Activated T-helper 17 cell treated with anti-CD3 and anti-CD28 coated beads, Interleukin-2, amount 50 U/mL, for 72 hours (primary cell): ENCODE measurements at regions not wholly inside any gene's neighbourhood (a gene's known extent, or its start where the extent isn't known, plus 50 kb on each side); places are given as distances from the start of the nearest gene placed in this dataset.

ENCODE experiments used
- ATAC-seq: fragments of 150-1000 bp; cut with Tn5 transposase; replicated peaks from 2 replicates; pipeline ENCODE4 v1.10.0; 2021; ENCODE audit warnings: mild to moderate bottlenecking, moderate library complexity
- H3K27ac Mint-ChIP-seq: one replicate; pipeline ENCODE4 v1.8.0; 2022; ENCODE audit warnings: mixed read lengths
- H3K27me3 Mint-ChIP-seq: one replicate; pipeline ENCODE4 v1.8.0; 2022; ENCODE audit warnings: mixed read lengths
- H3K36me3 Mint-ChIP-seq: one replicate; pipeline ENCODE4 v1.8.0; 2022; ENCODE audit warnings: low read depth, mild to moderate bottlenecking, mixed read lengths
- H3K4me1 Mint-ChIP-seq: one replicate; pipeline ENCODE4 v1.8.0; 2022; ENCODE audit warnings: mixed read lengths
- H3K4me3 Mint-ChIP-seq: one replicate; pipeline ENCODE4 v1.8.0; 2022; ENCODE audit warnings: mild to moderate bottlenecking, mixed read lengths
- H3K9me3 Mint-ChIP-seq: one replicate; pipeline ENCODE4 v1.8.0; 2022; ENCODE audit warnings: mixed read lengths

DNA sequence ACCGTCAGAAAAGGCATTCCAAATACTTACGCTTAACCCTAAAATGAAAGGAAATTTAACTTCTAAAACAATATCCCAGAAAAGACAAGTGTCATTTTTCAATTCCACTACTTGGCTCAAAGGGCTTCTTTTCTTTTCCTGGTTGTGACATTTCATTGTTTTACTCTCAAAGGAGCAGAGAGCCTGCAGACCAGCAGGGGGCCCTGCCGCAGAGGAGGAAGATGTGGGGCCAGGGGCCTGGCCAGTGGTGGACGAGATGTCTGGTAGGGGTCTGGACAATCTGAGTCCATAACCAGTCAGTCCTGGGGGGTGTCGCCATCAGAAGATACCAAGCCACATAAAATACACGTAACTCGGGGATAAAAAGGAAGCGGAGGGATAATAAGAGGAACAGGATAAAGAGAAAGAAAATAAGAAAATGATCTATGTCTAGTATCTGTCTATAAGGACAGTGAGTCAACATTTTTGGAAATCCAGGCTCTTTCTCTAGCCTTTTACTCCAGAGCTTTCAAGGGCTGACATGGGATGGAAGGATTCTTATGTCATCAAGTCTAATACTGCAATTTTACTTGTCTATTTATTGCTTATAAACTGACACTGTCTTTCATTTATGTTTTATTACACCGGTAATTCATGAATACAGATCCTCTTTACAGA is 54.2 kb upstream of the ARHGEF3 start:
- peak overlapping the region; percentile 62 for H3K4me3 Mint-ChIP-seq
- no peaks in the 10 kb centered on the region for H3K27me3 Mint-ChIP-seq
- no peaks in the 10 kb centered on the region for H3K9me3 Mint-ChIP-seq
- ATAC-seq, result peak; percentile 70
- peak overlapping the region; percentile 51 for H3K27ac Mint-ChIP-seq
- H3K4me1 Mint-ChIP-seq, result peaks cover 37% of the 10 kb centered on the region
- H3K36me3 Mint-ChIP-seq, result no peaks in the 10 kb centered on the region

DNA sequence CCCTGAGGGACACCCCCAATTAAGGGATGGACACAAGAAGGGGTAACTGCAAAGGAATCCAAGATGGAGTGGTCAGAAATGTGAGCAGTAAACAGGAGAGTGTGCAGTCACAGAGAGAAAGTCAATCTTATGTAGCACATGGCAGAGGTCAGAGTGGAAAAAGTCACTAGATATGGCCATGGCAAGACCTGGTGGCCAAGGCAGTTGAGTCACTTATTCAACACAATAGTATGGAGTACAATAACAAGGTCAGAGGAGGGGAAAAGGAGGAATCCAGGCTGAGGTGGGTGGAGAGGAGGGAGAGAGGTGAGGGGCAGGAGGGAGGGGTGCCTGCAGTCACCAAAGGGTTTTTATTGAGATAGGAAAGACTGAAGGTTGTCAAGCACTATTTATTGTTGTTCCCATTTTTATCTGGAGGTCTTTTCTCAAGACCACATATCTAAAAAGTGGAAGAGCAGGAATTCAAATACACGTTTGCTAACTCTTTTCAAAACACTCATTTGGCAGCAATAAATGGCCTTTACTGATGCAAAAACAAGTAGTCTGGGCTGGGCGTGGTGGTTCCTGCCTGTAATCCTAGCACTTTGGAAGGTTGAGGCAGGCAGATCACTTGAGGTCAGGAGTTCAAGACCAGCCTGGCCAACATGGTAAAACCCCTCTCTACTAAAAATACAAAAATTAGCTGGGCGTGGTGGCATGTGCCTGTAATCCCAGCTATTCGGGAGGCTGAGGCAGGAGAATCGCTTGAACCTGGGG is 53.3 kb upstream of the ARHGEF3 start:
- no peak for ATAC-seq
- no peaks in the 10 kb centered on the region for H3K36me3 Mint-ChIP-seq
- H3K9me3 Mint-ChIP-seq, result no peaks in the 10 kb centered on the region
- peak overlapping the region; percentile 24 for H3K27ac Mint-ChIP-seq
- H3K27me3 Mint-ChIP-seq, result no peaks in the 10 kb centered on the region
- H3K4me1 Mint-ChIP-seq, result peaks cover 28% of the 10 kb centered on the region
- H3K4me3 Mint-ChIP-seq, result no peak overlapping the region

DNA sequence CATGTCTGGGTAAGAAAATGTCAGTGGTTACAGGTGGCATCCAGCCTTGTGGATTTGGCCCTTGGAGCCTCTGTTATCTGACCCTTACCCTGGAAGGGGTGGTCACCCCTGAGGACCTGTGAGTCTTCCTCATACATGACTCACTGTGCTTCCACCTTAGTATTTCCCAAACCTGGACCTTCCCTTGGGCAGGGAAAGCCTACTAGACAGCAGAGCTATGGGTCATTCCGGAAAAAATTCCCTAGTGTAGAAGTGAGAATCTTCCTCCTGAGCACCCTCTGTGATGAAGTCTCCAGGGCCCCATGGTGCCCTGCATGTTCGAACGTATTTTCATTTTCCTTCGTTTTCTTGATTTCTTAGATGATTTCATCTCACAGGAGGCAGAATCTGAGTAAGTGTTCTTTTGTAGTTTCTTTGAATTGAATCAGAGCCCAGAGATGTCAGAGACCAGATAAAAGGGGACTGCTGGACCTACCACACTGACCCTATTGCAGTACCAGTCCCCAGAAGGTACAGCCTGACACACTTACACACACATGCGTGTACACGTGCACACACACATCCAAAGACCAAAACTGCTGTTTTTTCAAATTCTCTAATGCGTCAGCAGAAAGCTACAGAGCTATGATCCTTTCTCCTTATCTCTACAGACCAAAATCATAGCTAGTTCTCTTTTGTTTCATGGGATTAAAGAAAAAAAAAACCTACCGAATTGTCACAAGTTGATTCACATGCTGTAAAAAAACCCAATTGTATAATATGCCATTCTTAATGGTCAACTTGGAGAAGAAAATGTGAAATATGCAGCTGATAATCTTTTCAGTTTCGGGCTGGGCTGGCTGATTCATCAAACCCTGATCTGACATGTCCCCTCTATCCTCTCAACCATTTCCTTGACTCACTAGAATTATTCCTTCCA is 50.5 kb upstream of the ARHGEF3 start:
- Mint-ChIP-seq H3K9me3 (no peaks in the 10 kb centered on the region), H3K4me1 (peaks cover 24% of the 10 kb centered on the region), H3K27ac (no peak overlapping the region), H3K27me3 (no peaks in the 10 kb centered on the region), H3K36me3 (no peaks in the 10 kb centered on the region), H3K4me3 (no peak overlapping the region)
- ATAC-seq, result peak; percentile 34
